NCI-H2171 (cell line): ENCODE measurements at regions not wholly inside any gene's neighbourhood (a gene's known extent, or its start where the extent isn't known, plus 50 kb on each side); places are given as distances from the start of the nearest gene placed in this dataset.

Experiments used
- DNase-seq: peaks from one replicate; lab custom pipeline; 2025; lab: John Stamatoyannopoulos, UW

- DNase-seq, result no peak
Observed at GRCh38 chr4:1542516-1543320, 136.5 kb upstream of the NKX1-1 start.

GRCh38 chr4:1542226-1542490 lies 135.9 kb upstream of the NKX1-1 start:
- no peak for DNase-seq

GRCh38 chr4:1541449-1542225 lies 135.4 kb upstream of the NKX1-1 start:
- no peak for DNase-seq

GRCh38 chr4:1540601-1541375 lies 134.5 kb upstream of the NKX1-1 start:
- DNase-seq, result no peak

- no peak for DNase-seq
Observed at GRCh38 chr4:1539859-1540600, 133.8 kb upstream of the NKX1-1 start.

GRCh38 chr4:1538941-1539772 lies 132.9 kb upstream of the NKX1-1 start:
- no peak for DNase-seq

GRCh38 chr4:1538096-1538410 lies 131.8 kb upstream of the NKX1-1 start:
- no peak for DNase-seq

- no peak for DNase-seq
Observed at GRCh38 chr4:1537410-1538095, 131.3 kb upstream of the NKX1-1 start.

- DNase-seq, result no peak
Observed at GRCh38 chr4:1536579-1537409, 130.6 kb upstream of the NKX1-1 start.

GRCh38 chr4:1535926-1536578 lies 129.8 kb upstream of the NKX1-1 start:
- no peak for DNase-seq

- DNase-seq, result no peak
Observed at GRCh38 chr4:1534876-1535526, 128.8 kb upstream of the NKX1-1 start.

- no peak for DNase-seq
Observed at GRCh38 chr4:1534095-1534872, 128.0 kb upstream of the NKX1-1 start.

- no peak for DNase-seq
Observed at GRCh38 chr4:1533501-1534064, 127.3 kb upstream of the NKX1-1 start.

- DNase-seq, result no peak
Observed at GRCh38 chr4:1532549-1533395, 126.5 kb upstream of the NKX1-1 start.

GRCh38 chr4:1531683-1532548 lies 125.7 kb upstream of the NKX1-1 start:
- DNase-seq, result no peak

- DNase-seq, result no peak
Observed at GRCh38 chr4:1530356-1530755, 124.1 kb upstream of the NKX1-1 start.
